ENCODE measurements at regions not wholly inside any gene's neighbourhood (a gene's known extent, or its start where the extent isn't known, plus 50 kb on each side); places are given as distances from the start of the nearest gene placed in this dataset.

- TF ChIP-seq RCOR1 (IDR thresholded peaks at IDR 0.05; ENCODE audit: insufficient replicate concordance, low read length): no peak
- TF ChIP-seq POLR2A (IDR thresholded peaks at IDR 0.05; ENCODE audit: low read depth, low read length): no peak
- TF ChIP-seq CTCF (conservative IDR thresholded peaks at IDR 0.05; ENCODE audit: low read depth, low read length): no peak
- no peak for TF ChIP-seq ELK1 (IDR thresholded peaks at IDR 0.05; ENCODE audit: borderline replicate concordance, low read depth, low read length)
- TF ChIP-seq NFE2L2 (IDR thresholded peaks at IDR 0.05; ENCODE audit: low read depth, low read length): no peak
- TF ChIP-seq RAD21 (IDR thresholded peaks at IDR 0.05; ENCODE audit: low read length): no peak
- no peak for TF ChIP-seq CEBPB (IDR thresholded peaks at IDR 0.05; ENCODE audit: low read depth, low read length)
- no peak for TF ChIP-seq BHLHE40 (IDR thresholded peaks at IDR 0.05; ENCODE audit: low read depth, low read length)
- TF ChIP-seq MXI1 (IDR thresholded peaks at IDR 0.05; ENCODE audit: borderline replicate concordance, low read depth, low read length): no peak
- no peak for TF ChIP-seq USF2 (IDR thresholded peaks at IDR 0.05; ENCODE audit: low read depth, low read length)
- no peak for TF ChIP-seq CHD1 (IDR thresholded peaks at IDR 0.05; ENCODE audit: low read depth, low read length)
- TF ChIP-seq RFX5 (IDR thresholded peaks at IDR 0.05; ENCODE audit: low read depth, low read length): no peak
- no peak for TF ChIP-seq FOS (IDR thresholded peaks at IDR 0.05; ENCODE audit: low read depth, low read length)
Measured at GRCh38 chr14:87122166-87122565, 870.8 kb downstream of the GALC start.

Measured in IMR-90 (cell line).